NT2/D1 (cell line): ENCODE measurements at regions not wholly inside any gene's neighbourhood (a gene's known extent, or its start where the extent isn't known, plus 50 kb on each side); places are given as distances from the start of the nearest gene placed in this dataset.

Experiments
- DNase-seq: peaks from one replicate; pipeline ENCODE4 v3.0.0-alpha.2; 2011; ENCODE audit warnings: low read depth, low spot score
- H3K27me3 ChIP-seq: 2 replicates; pipeline ENCODE4 v1.6.0; 2011; ENCODE audit warnings: mild to moderate bottlenecking; ENCODE audit not compliant: insufficient read length, insufficient read depth
- H3K36me3 ChIP-seq: 2 replicates; pipeline ENCODE4 v1.6.1; 2011; ENCODE audit warnings: mild to moderate bottlenecking, low read length, mixed read lengths; ENCODE audit not compliant: insufficient read depth, insufficient read length
- H3K4me1 ChIP-seq: 2 replicates; pipeline ENCODE4 v1.5.1; 2011; ENCODE audit not compliant: insufficient read depth, insufficient read length
- H3K4me3 ChIP-seq: 2 replicates; pipeline ENCODE4 v1.5.1; 2011; ENCODE audit warnings: low read depth; ENCODE audit not compliant: insufficient read length
- H3K9ac ChIP-seq: 2 replicates; pipeline ENCODE4 v1.6.0; 2011; ENCODE audit warnings: low read depth; ENCODE audit not compliant: insufficient read length
- H3K9me3 ChIP-seq: 2 replicates; pipeline ENCODE4 v1.5.1; 2011; ENCODE audit warnings: mild to moderate bottlenecking, low read length; ENCODE audit not compliant: insufficient read depth
- SUZ12 ChIP-seq: IDR thresholded peaks from 2 replicates; pipeline ENCODE4 v1.6.1; 2011; ENCODE audit not compliant: insufficient read length, insufficient read depth; ENCODE audit errors: extremely low read depth
- YY1 ChIP-seq: IDR thresholded peaks from 2 replicates; pipeline ENCODE4 v1.6.1; 2011; ENCODE audit not compliant: insufficient read length, insufficient read depth
- ZNF274 ChIP-seq: IDR thresholded peaks from 2 replicates; pipeline ENCODE4 v1.6.1; 2011; ENCODE audit warnings: mild to moderate bottlenecking, low read depth, low read length

- TF ChIP-seq YY1 (no peak), ZNF274 (no peak), SUZ12 (no peak)
- no peak overlapping the region for H3K4me3 ChIP-seq
- no peaks in the 10 kb centered on the region for H3K9me3 ChIP-seq
- no peaks in the 10 kb centered on the region for H3K36me3 ChIP-seq
- H3K4me1 ChIP-seq = no peaks in the 10 kb centered on the region
- no peak overlapping the region for H3K9ac ChIP-seq
- H3K27me3 ChIP-seq = no peaks in the 10 kb centered on the region
- DNase-seq = no peak
Observed at GRCh38 chr2:183349091-183349490, 224.8 kb downstream of the NUP35 start.

DNA sequence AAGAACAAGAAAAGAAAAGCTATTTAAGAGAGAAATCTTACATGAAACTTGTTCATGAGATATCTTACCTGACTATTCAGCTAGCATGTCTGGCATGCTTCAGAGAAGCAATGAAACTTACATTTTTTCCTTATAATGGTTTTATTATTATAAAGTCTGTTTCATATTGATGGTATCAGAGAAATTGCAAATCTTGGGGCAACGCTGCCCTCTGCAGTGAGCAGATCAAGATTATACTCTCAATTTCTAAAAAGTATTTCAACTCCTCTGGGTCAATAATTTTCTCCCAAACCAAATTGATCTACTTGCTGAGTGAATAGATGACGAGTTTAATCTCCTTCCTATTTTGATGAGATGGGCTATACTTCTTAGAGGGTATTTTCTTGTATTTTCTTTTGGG lies 235.6 kb downstream of the NUP35 start:
- Histone ChIP-seq H3K4me3 (no peak overlapping the region), H3K36me3 (no peaks in the 10 kb centered on the region), H3K9ac (no peak overlapping the region), H3K9me3 (no peaks in the 10 kb centered on the region), H3K4me1 (no peaks in the 10 kb centered on the region), H3K27me3 (no peaks in the 10 kb centered on the region)
- DNase-seq = no peak
- TF ChIP-seq ZNF274 (no peak), YY1 (no peak), SUZ12 (no peak)

DNA sequence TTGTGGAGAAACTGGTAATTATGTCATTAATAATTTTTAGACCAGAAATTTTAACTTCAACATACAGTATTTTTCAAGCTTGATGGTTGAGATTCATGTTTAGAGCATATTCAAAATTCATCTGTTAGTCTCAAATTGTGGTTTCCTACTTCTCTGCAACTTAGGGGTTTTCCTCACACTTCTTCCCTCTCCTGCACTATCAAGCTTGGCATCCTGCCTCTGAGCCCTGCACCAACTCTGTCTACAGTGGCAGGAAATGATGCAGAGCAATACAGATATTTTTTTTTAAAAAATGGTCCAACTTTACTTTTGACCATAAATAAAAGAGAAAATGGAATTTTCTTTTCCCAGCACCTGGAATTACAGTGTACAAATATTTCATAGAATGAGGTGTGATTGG lies 247.3 kb downstream of the NUP35 start:
- TF ChIP-seq SUZ12 (no peak), YY1 (no peak), ZNF274 (no peak)
- Histone ChIP-seq H3K9ac (no peak overlapping the region), H3K9me3 (no peaks in the 10 kb centered on the region), H3K4me3 (no peak overlapping the region), H3K36me3 (no peaks in the 10 kb centered on the region), H3K27me3 (no peaks in the 10 kb centered on the region), H3K4me1 (no peaks in the 10 kb centered on the region)
- no peak for DNase-seq

- no peak overlapping the region for H3K4me3 ChIP-seq
- TF ChIP-seq YY1 (no peak), SUZ12 (no peak), ZNF274 (no peak)
Observed at GRCh38 chr2:183375821-183376220, 251.6 kb downstream of the NUP35 start.

GRCh38 chr2:183383854-183384253 lies 259.6 kb downstream of the NUP35 start:
- TF ChIP-seq YY1 (no peak), ZNF274 (no peak), SUZ12 (no peak)
- DNase-seq = no peak
- no peaks in the 10 kb centered on the region for H3K36me3 ChIP-seq
- no peak overlapping the region for H3K9ac ChIP-seq
- no peak overlapping the region for H3K4me3 ChIP-seq
- no peaks in the 10 kb centered on the region for H3K4me1 ChIP-seq
- no peaks in the 10 kb centered on the region for H3K27me3 ChIP-seq
- H3K9me3 ChIP-seq = peaks cover 9% of the 10 kb centered on the region; the same call in 1 of the 2 replicates

More at GRCh38 chr2:183375821-183376220, 251.6 kb downstream of the NUP35 start:
- Histone ChIP-seq H3K4me1 (no peaks in the 10 kb centered on the region), H3K9me3 (no peaks in the 10 kb centered on the region), H3K9ac (no peak overlapping the region), H3K36me3 (no peaks in the 10 kb centered on the region), H3K27me3 (no peaks in the 10 kb centered on the region)
- no peak for DNase-seq

DNA sequence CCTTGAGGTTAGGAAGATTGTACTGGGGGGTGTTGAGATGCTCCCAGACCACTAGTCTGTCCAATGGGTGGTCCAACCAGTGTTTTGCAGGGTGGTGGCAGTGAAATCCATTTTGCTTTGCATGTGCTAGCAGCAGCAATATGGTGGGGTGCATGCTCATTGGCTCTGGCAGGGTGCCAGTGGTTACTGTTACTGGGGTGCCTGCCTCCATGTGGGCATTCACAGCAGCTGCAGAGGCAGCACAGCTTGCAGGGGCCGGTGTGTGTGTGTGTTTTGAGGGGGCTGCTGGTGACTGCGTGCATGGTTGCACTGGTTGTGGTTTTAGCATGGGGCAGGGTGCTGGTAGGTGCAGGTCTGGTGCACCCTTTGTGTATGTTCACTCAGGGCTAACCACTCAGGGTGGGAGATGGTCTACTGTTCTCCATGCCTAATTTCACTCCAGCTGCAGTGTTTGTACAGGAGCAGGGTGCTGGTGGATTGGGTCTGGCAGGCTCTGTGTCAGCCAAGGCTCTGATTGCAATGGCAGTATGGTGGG lies 265.4 kb downstream of the NUP35 start:
- Histone ChIP-seq H3K27me3 (no peaks in the 10 kb centered on the region), H3K9ac (no peak overlapping the region), H3K9me3 (peaks cover 15% of the 10 kb centered on the region; the same call in 1 of the 2 replicates), H3K36me3 (no peaks in the 10 kb centered on the region), H3K4me3 (no peak overlapping the region), H3K4me1 (no peaks in the 10 kb centered on the region)
- no peak for DNase-seq
- TF ChIP-seq ZNF274 = no peak
- no peak for TF ChIP-seq YY1
- no peak for TF ChIP-seq SUZ12

- H3K9ac ChIP-seq = no peak overlapping the region
- H3K9me3 ChIP-seq = peaks cover 19% of the 10 kb centered on the region; the same call in 1 of the 2 replicates
- DNase-seq = no peak
- TF ChIP-seq SUZ12 (no peak), ZNF274 (no peak), YY1 (no peak)
- no peaks in the 10 kb centered on the region for H3K27me3 ChIP-seq
- no peak overlapping the region for H3K4me3 ChIP-seq
- no peaks in the 10 kb centered on the region for H3K36me3 ChIP-seq
- no peaks in the 10 kb centered on the region for H3K4me1 ChIP-seq
Observed at GRCh38 chr2:183390109-183390508, 265.9 kb downstream of the NUP35 start.

DNA sequence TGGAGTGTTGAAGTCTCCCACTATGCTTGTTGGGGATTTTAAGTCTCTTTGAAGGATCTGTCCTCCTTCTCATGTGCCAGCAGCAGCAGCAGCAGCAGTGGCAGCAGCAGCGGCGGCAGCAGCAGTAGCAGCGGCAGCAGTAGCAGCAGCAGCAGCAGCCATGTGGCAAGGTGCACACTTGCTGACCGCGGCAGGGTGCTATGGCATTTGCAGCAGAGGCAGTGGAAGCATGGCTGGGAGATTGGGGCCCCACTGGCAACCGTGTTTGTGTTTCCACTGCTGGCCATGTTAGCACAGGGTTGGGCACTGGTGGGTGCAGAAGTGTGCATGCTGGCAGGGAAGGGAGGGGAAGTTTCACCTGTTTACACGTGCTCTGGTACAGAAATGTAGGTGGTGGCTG lies 280.1 kb downstream of the NUP35 start:
- no peaks in the 10 kb centered on the region for H3K27me3 ChIP-seq
- H3K36me3 ChIP-seq = no peaks in the 10 kb centered on the region
- no peak for DNase-seq
- no peak for TF ChIP-seq ZNF274
- no peak for TF ChIP-seq YY1
- no peak for TF ChIP-seq SUZ12
- H3K4me3 ChIP-seq = no peak overlapping the region
- H3K9ac ChIP-seq = no peak overlapping the region
- peaks cover 21% of the 10 kb centered on the region for H3K9me3 ChIP-seq
- no peaks in the 10 kb centered on the region for H3K4me1 ChIP-seq

- Histone ChIP-seq H3K4me1 (no peaks in the 10 kb centered on the region), H3K9me3 (peaks cover 47% of the 10 kb centered on the region), H3K9ac (no peak overlapping the region), H3K36me3 (no peaks in the 10 kb centered on the region), H3K27me3 (no peaks in the 10 kb centered on the region), H3K4me3 (no peak overlapping the region)
- TF ChIP-seq YY1 (no peak), SUZ12 (no peak), ZNF274 (no peak)
- DNase-seq = peak; percentile 68
Observed at GRCh38 chr2:183408562-183408961, 284.3 kb downstream of the NUP35 start.
